ENCODE measurements at regions not wholly inside any gene's neighbourhood (a gene's known extent, or its start where the extent isn't known, plus 50 kb on each side); places are given as distances from the start of the nearest gene placed in this dataset.
A peak's percentile ranks its signal among the peaks of the same experiment; 100 is the strongest.

DNA sequence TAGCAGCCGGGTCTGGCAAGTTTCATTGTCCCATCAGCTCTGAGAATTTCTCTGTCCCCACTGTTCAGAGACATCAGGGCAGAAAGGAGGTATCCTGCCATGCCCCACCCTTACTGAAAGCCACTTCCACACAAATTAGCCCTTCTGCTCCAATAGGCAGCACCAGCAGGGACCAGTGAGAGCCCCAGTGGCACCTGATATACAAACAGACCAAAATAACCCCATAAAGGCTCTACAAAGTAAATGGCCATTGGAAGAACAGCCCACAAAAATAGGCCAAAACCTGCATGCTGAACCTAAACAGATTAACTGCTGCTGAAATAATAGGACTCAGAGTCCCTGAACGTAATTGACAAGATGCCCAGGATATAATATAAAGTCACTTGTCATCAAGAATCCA, 199.9 kb downstream of the TMEM200A start:
- H2BK12ac ChIP-seq (ENCODE audit: low read length) = no peak overlapping the region
- no peak overlapping the region for H3K27ac ChIP-seq (ENCODE audit: low read depth, low read length)
- no peak overlapping the region for H4K12ac ChIP-seq (ENCODE audit: low read depth, low read length)
- H3K4me2 ChIP-seq (ENCODE audit: low read length) = no peak overlapping the region
- no peaks in the 10 kb centered on the region for H3K4me1 ChIP-seq (ENCODE audit: control insufficient read depth in 1 of 2, insufficient read depth in 2 of 2, low read length in 2 of 2)
- H3K14ac ChIP-seq (ENCODE audit: low read length) = no peak overlapping the region
- H4K91ac ChIP-seq (ENCODE audit: low read depth, low read length) = no peak overlapping the region
- H3K4me3 ChIP-seq (ENCODE audit: low read depth, low read length) = no peak overlapping the region
- peak overlapping the region; percentile 3 for H3K9ac ChIP-seq (ENCODE audit: low read length)
- H2BK5ac ChIP-seq (ENCODE audit: low read depth, low read length, poor library complexity) = no peak overlapping the region
- no peak overlapping the region for H4K8ac ChIP-seq (ENCODE audit: low read depth, low read length)
- H2AK5ac ChIP-seq (ENCODE audit: low read length) = no peak overlapping the region
- H3K36me3 ChIP-seq (ENCODE audit: control insufficient read depth in 1 of 2, insufficient read depth in 2 of 2, low read length in 2 of 2) = no peaks in the 10 kb centered on the region
- no peak overlapping the region for H3K4ac ChIP-seq (ENCODE audit: low read depth, low read length)
- no peak overlapping the region for H2BK120ac ChIP-seq (ENCODE audit: insufficient read depth, low read length, poor library complexity)
- H2AFZ ChIP-seq (ENCODE audit: insufficient read depth, low read length, poor library complexity) = no peak overlapping the region
- no peak overlapping the region for H3K23ac ChIP-seq (ENCODE audit: low read length)
- H3K9me3 ChIP-seq (ENCODE audit: insufficient read depth, low read depth, low read length) = no peaks in the 10 kb centered on the region
- no peaks in the 10 kb centered on the region for H3K79me2 ChIP-seq (ENCODE audit: control insufficient read depth, insufficient read depth, low read length, poor library complexity)
- DNase-seq = no peak
- no CpG with 5 or more reads among the region's 2 CpGs for WGBS (ENCODE audit: extremely low coverage, insufficient coverage, insufficient read length)
- no peaks in the 10 kb centered on the region for H3K79me1 ChIP-seq (ENCODE audit: low read length)
- no peaks in the 10 kb centered on the region for H3K27me3 ChIP-seq (ENCODE audit: insufficient read depth, low read length)
- H3K18ac ChIP-seq (ENCODE audit: low read length) = no peak overlapping the region

DNA sequence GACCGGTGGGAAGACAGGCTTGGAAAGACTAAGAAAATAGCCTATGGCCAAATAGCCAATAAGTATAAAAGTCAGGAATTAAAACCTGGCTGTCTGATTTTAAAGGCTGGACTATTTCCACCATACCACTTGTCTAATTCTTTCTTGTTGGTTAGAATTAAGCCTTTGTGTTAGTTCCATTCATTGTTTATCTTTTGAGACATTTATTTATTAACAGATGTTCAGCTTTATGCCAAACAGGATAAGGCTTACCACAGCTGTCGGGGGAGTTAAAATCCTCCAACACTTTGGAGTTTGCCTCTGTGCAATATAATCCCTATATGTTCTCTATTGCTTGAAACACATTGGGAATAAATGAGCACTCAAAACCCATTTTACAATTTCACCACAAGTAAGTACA, 208.3 kb downstream of the TMEM200A start:
- Histone ChIP-seq H2AFZ (ENCODE audit: insufficient read depth, low read length, poor library complexity) (no peak overlapping the region), H3K9ac (ENCODE audit: low read length) (no peak overlapping the region), H3K23ac (ENCODE audit: low read length) (no peak overlapping the region), H3K14ac (ENCODE audit: low read length) (no peak overlapping the region), H2BK12ac (ENCODE audit: low read length) (no peak overlapping the region), H3K4me3 (ENCODE audit: low read depth, low read length) (no peak overlapping the region), H3K27ac (ENCODE audit: low read depth, low read length) (no peak overlapping the region), H3K4me2 (ENCODE audit: low read length) (no peak overlapping the region), H3K9me3 (ENCODE audit: insufficient read depth, low read depth, low read length) (no peaks in the 10 kb centered on the region), H3K18ac (ENCODE audit: low read length) (no peak overlapping the region), H3K79me2 (ENCODE audit: control insufficient read depth, insufficient read depth, low read length, poor library complexity) (no peaks in the 10 kb centered on the region), H2BK120ac (ENCODE audit: insufficient read depth, low read length, poor library complexity) (no peak overlapping the region), H3K79me1 (ENCODE audit: low read length) (no peaks in the 10 kb centered on the region), H3K27me3 (ENCODE audit: insufficient read depth, low read length) (no peaks in the 10 kb centered on the region), H3K4me1 (ENCODE audit: control insufficient read depth in 1 of 2, insufficient read depth in 2 of 2, low read length in 2 of 2) (no peaks in the 10 kb centered on the region), H3K36me3 (ENCODE audit: control insufficient read depth in 1 of 2, insufficient read depth in 2 of 2, low read length in 2 of 2) (no peaks in the 10 kb centered on the region), H2BK5ac (ENCODE audit: low read depth, low read length, poor library complexity) (no peak overlapping the region), H3K4ac (ENCODE audit: low read depth, low read length) (no peak overlapping the region), H4K12ac (ENCODE audit: low read depth, low read length) (no peak overlapping the region), H4K91ac (ENCODE audit: low read depth, low read length) (no peak overlapping the region), H2AK5ac (ENCODE audit: low read length) (no peak overlapping the region), H4K8ac (ENCODE audit: low read depth, low read length) (no peak overlapping the region)
- DNase-seq = no peak
- WGBS (ENCODE audit: extremely low coverage, insufficient coverage, insufficient read length) = no CpG with 5 or more reads among the region's 2 CpGs

DNA sequence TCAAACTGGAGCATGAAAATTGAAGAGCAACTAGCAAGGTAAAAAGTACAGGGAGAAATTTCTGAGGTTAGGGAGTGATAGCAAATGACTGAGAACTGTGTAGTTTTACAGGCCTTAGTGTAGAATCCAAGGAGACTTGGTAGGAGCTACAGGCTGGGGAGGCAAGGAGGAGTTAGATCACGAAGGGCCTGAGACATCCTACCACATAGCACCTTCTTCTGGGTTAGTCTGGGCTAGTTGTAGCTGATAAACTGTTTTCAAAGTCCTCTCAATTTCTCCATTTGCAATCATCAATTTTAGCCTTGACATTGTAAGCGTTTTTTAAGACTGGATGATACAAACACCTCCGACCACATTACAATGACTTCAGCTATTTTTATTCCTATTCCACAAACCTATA, 209.7 kb downstream of the TMEM200A start:
- Histone ChIP-seq H3K14ac (ENCODE audit: low read length) (no peak overlapping the region), H2BK12ac (ENCODE audit: low read length) (no peak overlapping the region), H3K9me3 (ENCODE audit: insufficient read depth, low read depth, low read length) (no peaks in the 10 kb centered on the region), H3K23ac (ENCODE audit: low read length) (no peak overlapping the region), H3K4ac (ENCODE audit: low read depth, low read length) (no peak overlapping the region), H3K27me3 (ENCODE audit: insufficient read depth, low read length) (no peaks in the 10 kb centered on the region), H3K36me3 (ENCODE audit: control insufficient read depth in 1 of 2, insufficient read depth in 2 of 2, low read length in 2 of 2) (no peaks in the 10 kb centered on the region), H3K4me1 (ENCODE audit: control insufficient read depth in 1 of 2, insufficient read depth in 2 of 2, low read length in 2 of 2) (no peaks in the 10 kb centered on the region), H2AK5ac (ENCODE audit: low read length) (no peak overlapping the region), H2BK5ac (ENCODE audit: low read depth, low read length, poor library complexity) (no peak overlapping the region), H4K12ac (ENCODE audit: low read depth, low read length) (no peak overlapping the region), H4K91ac (ENCODE audit: low read depth, low read length) (no peak overlapping the region), H3K9ac (ENCODE audit: low read length) (no peak overlapping the region), H3K27ac (ENCODE audit: low read depth, low read length) (no peak overlapping the region), H3K4me2 (ENCODE audit: low read length) (no peak overlapping the region), H3K79me2 (ENCODE audit: control insufficient read depth, insufficient read depth, low read length, poor library complexity) (no peaks in the 10 kb centered on the region), H3K79me1 (ENCODE audit: low read length) (no peaks in the 10 kb centered on the region), H2BK120ac (ENCODE audit: insufficient read depth, low read length, poor library complexity) (no peak overlapping the region), H3K18ac (ENCODE audit: low read length) (no peak overlapping the region), H2AFZ (ENCODE audit: insufficient read depth, low read length, poor library complexity) (no peak overlapping the region), H4K8ac (ENCODE audit: low read depth, low read length) (no peak overlapping the region), H3K4me3 (ENCODE audit: low read depth, low read length) (no peak overlapping the region)
- WGBS (ENCODE audit: extremely low coverage, insufficient coverage, insufficient read length) = no CpG with 5 or more reads among the region's 3 CpGs
- no peak for DNase-seq

DNA sequence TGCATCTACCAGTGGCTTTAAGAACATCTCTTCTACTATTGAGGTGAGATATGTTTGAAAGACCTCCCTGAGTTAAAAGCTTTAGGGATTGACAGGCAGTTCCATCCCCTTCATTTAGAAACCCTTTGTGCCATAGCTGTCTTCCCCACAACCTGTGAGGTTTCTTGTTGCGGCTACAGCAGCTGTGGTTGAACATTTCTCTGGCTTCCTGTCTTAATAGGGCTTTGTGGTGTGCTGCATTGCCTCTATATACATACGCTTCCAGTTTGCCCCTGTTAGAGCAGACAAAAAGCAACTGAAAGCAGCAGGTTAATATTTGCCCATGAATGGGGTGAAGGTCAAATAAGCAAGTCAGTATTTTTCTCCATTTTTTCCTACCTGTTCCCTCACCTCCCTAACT, 210.2 kb downstream of the TMEM200A start:
- Histone ChIP-seq H3K4me2 (ENCODE audit: low read length) (no peak overlapping the region), H3K79me1 (ENCODE audit: low read length) (no peaks in the 10 kb centered on the region), H3K14ac (ENCODE audit: low read length) (no peak overlapping the region), H3K79me2 (ENCODE audit: control insufficient read depth, insufficient read depth, low read length, poor library complexity) (no peaks in the 10 kb centered on the region), H3K36me3 (ENCODE audit: control insufficient read depth in 1 of 2, insufficient read depth in 2 of 2, low read length in 2 of 2) (no peaks in the 10 kb centered on the region), H3K9me3 (ENCODE audit: insufficient read depth, low read depth, low read length) (no peaks in the 10 kb centered on the region), H3K4me3 (ENCODE audit: low read depth, low read length) (no peak overlapping the region), H2AFZ (ENCODE audit: insufficient read depth, low read length, poor library complexity) (no peak overlapping the region), H3K4me1 (ENCODE audit: control insufficient read depth in 1 of 2, insufficient read depth in 2 of 2, low read length in 2 of 2) (no peaks in the 10 kb centered on the region), H3K27ac (ENCODE audit: low read depth, low read length) (no peak overlapping the region), H3K9ac (ENCODE audit: low read length) (no peak overlapping the region), H3K27me3 (ENCODE audit: insufficient read depth, low read length) (no peaks in the 10 kb centered on the region), H4K12ac (ENCODE audit: low read depth, low read length) (no peak overlapping the region), H2AK5ac (ENCODE audit: low read length) (no peak overlapping the region), H3K4ac (ENCODE audit: low read depth, low read length) (no peak overlapping the region), H2BK120ac (ENCODE audit: insufficient read depth, low read length, poor library complexity) (no peak overlapping the region), H3K18ac (ENCODE audit: low read length) (no peak overlapping the region), H2BK12ac (ENCODE audit: low read length) (no peak overlapping the region), H4K8ac (ENCODE audit: low read depth, low read length) (no peak overlapping the region), H3K23ac (ENCODE audit: low read length) (no peak overlapping the region), H4K91ac (ENCODE audit: low read depth, low read length) (no peak overlapping the region), H2BK5ac (ENCODE audit: low read depth, low read length, poor library complexity) (no peak overlapping the region)
- no peak for DNase-seq
- no CpG with 5 or more reads among the region's 2 CpGs for WGBS (ENCODE audit: extremely low coverage, insufficient coverage, insufficient read length)

Data from trophoblast cell (in vitro differentiated cells and primary cell).